ENCODE measurements at regions not wholly inside any gene's neighbourhood (a gene's known extent, or its start where the extent isn't known, plus 50 kb on each side); places are given as distances from the start of the nearest gene placed in this dataset.
"Not testable (repeated sequence)": the region's sequence is repeated elsewhere in the genome, so short reads cannot be mapped to it uniquely, and the experiment has no call there.

DNA sequence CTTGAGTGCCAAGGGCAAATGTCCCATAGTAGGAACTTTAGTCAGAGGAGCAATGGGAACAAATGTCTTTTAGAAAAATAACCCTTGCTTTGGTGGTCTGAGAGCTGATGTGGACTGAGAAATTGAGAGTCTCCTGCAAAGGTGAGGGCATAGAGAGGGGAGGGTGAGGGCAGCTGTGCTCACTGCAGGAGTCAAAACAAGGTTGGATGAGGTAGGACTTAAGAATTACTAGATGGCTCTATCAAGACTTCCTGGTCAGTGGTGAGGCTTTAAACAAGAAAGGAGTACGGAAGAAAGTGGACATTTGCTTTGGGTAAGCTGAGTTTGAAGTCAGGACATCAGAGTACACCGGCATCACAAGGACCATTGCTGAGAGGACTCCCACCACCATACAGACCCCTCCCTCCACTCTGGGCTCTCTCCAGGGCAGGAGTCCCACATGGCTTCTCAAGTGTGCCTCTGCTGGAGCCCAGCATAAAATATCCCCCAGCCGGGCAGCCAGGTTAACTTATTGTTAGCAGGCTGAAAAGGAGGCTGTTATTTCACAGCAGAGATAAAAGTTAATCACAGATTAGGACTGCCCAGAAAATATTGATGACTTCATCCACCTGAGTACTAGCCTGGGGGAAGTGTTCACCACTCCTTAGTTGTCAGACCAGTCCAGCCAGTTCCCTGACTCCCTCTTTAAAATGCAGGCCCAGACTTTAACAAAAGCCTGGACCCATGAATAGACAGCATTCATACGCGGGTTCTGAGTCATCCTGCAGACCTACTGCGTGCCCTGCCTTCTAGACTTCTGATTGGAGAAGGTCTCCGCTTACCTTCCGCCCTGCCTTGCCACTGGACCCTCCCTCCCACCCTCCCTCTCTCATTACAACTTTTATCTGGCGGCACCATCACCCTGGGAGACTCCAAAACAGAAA lies 167.2 kb downstream of the BCL2L11 start:
- DNase-seq (ENCODE audit: low read depth in 2 of 2): not testable (repeated sequence)

DNA sequence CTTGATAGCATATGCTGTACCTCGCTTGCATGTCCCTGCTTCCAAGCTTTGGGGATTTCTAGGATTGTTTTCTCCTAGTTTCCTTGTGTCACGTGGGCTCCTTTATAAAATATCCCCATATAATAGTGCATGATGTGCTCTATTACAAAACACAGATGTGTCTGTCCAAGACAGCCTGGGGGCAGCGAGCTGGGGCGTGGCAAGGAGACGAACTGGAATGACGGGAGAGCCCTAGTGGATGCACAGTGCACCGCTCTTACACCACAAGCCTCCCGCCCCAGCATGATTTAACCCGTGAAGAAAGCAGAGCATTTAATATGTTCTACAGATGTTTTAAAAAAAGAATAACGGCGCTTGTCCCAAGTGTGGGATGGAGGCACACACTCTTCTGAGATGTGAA lies 169.7 kb downstream of the BCL2L11 start:
- not testable (repeated sequence) for DNase-seq (ENCODE audit: low read depth in 2 of 2)

DNA sequence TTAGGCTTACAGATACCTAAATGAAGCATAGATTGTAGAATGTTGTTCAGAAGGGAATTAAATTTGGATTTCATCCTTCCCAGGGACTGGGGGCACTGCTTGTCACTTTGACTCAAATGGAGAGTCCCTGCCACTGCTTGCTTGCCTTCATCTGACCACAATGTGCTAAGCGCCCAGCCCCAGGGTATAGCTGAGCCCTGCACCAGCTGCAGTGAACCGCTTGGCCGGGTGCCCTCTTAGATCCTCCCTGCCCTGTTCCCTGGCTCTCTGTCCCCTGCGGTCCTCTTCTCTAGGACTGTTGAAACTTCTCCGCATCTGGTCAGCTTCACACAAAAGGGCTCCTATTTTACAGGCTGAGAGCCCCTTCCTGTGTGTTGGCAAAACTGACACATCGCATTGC lies 170.9 kb downstream of the BCL2L11 start:
- not testable (repeated sequence) for DNase-seq (ENCODE audit: low read depth in 2 of 2)

DNA sequence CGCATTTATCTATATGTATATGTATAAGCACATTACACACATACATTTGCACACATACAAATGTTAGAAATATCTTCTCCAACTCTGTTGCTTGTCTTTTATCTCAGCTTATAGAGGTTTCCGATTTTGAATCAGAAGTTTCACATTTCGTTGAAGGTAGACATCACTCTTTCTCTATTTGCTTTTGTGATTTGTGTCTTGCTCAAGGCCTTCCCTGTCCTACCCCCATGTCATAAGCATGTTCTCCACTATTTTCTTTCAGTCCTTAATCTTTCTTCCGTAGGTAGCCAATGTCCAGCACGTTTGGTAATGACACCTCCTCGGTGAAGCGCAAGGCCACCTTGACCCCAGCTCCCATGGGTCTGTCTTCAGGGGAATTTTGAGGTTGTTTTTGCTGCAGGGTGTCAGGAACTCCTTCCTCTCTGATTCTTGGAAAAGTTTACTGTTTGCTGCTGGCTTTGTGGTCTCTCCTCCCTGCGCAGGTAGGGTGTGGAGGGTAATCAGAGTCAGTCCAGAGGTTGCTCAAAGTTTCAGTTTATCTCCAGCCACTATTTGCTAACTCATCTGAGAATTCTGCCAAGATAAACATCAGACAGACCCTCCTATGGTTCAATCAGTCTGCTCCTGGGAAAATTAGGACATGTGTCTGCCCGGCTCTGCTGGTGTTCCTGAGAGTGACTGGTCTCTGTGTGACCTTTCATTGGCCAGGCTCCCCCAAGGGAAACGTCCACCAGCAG lies 171.7 kb downstream of the BCL2L11 start:
- not testable (repeated sequence) for DNase-seq (ENCODE audit: low read depth in 2 of 2)

DNA sequence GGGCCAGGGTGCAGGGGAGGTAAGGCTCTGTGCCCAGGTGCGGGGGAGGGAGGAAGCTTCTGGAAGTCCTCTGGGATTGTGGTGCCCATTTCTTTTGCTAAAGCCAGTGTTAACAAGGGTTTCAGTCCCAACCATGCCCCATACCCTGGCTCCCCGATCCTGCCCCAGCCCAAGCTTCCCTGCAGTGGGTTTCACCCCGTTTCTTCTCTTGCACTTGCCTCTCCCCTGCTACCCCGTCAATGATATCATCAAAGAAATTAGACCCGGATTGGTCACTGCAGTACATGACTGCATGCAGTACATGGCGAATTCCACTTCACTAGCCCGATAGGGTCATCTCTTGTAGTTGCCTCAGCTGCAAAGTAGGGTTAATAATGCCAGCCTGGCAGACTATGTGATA lies 174.0 kb downstream of the BCL2L11 start:
- DNase-seq (ENCODE audit: low read depth in 2 of 2): not testable (repeated sequence)

DNA sequence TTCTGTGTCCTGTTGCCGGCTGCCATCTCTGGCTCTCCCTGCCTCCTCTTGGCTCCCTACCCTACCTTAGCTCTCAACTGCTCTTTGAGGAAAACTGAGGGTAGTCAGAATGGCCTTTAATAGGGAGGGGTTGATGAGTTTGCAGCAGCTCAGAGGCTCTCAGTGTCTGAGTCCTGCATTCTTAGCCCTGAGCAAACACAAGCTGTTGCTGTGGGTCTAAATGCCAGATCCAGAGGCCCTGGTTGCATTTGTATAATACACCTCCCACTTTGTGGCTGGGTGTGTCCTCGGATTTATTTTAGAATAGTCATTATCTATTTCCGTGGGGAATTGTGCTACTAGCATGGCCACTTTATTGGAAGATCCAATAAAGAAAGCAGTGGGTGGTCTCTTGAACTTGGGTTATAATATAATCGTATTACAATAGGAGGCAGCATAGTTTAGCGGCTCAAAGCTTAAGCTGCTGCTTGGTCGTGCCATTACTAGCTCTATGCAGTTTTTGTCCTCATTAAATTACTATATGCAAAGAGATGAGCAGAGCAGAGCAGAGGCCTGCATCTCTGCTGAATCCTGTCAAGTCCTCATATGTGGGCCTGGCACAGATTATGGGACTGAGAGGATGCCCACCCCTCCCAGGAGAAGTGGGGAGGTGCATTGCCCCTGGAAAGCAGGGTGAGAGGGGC lies 175.5 kb downstream of the BCL2L11 start:
- DNase-seq (ENCODE audit: low read depth in 2 of 2): not testable (repeated sequence)

DNA sequence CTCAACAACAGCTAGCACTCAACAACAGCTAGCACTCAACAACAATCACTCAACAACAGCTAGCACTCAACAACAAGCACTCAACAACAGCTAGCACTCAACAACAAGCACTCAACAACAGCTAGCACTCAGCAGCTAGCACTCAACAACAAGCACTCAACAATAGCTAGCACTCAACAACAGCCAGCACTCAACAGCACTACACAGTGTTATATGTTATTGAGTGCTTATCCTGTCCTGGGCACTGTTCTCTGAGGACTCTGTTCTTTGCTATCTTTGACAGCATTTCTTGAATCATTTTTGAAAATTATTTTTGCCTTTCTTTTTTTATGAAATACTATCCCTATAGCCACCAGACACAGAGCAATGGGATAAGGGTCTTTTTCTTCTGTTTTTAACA lies 176.4 kb downstream of the BCL2L11 start:
- not testable (repeated sequence) for DNase-seq (ENCODE audit: low read depth in 2 of 2)

DNA sequence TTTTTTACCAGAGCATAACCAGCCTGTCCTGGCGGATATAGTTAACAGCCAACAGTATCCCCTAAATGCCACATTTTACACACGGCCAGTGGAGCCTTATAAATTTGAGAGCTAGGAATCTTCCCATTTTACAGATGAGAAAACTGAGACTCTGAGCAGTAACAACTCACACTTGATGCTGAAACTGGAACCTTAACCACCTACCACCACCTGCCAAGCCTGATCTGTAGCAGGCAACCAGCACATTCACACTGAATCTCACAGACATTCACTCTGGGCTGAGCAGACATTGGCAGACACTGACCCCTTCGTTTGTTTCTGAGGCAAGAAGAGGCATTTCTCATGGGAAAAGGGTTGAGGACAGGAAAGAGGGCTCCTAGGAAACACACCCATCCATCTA lies 178.2 kb downstream of the BCL2L11 start:
- not testable (repeated sequence) for DNase-seq (ENCODE audit: low read depth in 2 of 2)

DNA sequence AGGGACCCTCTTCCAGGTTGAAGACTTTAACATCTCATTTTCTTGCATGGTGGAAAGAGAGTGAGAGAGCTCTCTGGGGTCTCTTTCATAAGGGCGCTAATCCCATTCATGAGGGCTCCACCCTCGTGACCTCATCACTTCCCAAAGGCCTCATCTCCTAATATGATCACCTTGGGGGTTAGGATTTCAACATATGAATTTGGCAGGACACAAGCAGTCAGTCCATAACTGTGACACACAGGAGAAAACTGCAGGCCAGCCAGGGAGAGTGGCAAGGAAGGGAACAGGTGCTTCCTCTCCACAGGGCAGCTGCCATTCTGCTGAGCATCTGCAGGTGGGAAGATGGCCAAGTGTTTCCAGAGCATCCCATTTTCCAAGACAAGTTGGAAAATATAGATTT lies 178.9 kb downstream of the BCL2L11 start:
- not testable (repeated sequence) for DNase-seq (ENCODE audit: low read depth in 2 of 2)

DNA sequence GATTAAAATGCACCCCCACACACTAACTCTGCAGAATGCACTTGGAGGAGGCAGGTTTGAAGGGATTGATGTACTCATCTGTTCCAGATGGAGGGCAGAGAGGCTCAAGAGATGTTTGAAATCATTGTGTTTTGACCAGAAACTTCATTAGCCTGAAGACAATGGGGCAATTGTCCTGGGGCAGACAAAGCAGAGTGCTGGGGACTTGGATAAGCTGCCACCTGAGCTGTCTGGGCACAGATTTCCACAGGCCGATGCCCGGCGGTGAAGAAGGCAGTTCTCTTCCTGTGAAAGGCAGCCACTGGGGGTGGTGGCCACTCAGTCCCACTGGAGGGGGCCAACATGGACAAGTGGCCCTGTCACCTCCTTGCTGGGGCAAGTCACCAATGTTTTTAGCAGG lies 181.0 kb downstream of the BCL2L11 start:
- DNase-seq (ENCODE audit: low read depth in 2 of 2): not testable (repeated sequence)

DNA sequence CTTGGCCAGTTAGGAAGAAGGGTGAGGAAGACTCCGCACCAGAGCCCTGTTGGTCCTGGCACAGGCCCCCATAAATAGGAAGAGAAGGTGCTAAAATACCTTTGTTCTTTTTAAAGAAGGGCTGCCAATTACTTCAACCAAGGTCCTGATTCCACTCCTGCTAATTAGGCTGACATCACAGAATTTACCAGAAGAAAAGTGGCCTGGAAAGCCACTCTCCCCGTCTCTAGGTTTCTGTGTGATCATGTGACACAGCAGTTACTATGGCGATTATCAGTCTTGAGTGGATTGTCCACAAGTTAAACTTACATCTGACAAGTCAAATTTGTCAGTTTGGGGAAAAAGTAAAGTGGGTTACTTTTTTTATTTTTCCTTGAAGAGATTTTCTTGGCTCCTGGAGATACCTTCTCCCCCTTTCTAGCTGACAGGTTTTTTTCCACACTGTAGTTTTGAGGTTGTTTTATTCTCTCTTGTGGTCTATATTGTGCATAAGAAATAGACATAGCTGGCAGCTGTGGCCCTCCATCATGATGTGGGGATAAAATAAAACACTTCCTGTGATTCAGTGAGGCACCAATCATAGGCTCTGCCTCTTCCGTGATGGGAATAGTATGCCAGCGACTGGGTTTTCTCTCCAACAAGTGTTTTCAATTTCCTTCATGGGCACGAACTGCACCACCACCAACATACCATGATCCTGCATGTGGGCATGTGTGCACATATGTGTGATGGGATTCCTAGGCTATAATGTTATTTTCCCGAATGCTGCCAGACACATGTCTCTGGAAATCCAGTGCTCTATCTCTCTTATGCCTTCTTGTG lies 181.9 kb downstream of the BCL2L11 start:
- DNase-seq (ENCODE audit: low read depth in 2 of 2): not testable (repeated sequence)

DNA sequence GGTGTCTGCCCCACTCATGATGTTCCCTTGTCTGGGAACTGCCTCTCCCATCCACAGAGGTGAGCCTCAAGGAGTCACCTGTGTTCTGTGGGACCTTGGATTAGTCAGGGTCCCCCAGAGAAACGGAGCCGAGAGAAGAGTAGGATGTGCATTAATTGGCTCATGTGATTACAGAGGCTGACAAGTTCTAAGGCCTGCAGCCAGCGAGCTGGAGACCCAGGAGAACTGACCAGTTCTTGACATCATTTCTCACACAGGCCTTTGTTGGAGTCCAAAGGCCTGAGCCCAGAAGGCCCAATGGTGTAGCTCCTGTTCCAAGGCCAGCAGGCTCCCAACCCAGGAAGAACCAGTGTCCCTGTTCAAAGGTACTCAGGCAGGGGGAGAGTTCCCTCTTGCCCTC lies 186.6 kb downstream of the BCL2L11 start:
- DNase-seq (ENCODE audit: low read depth in 2 of 2): not testable (repeated sequence)

DNA sequence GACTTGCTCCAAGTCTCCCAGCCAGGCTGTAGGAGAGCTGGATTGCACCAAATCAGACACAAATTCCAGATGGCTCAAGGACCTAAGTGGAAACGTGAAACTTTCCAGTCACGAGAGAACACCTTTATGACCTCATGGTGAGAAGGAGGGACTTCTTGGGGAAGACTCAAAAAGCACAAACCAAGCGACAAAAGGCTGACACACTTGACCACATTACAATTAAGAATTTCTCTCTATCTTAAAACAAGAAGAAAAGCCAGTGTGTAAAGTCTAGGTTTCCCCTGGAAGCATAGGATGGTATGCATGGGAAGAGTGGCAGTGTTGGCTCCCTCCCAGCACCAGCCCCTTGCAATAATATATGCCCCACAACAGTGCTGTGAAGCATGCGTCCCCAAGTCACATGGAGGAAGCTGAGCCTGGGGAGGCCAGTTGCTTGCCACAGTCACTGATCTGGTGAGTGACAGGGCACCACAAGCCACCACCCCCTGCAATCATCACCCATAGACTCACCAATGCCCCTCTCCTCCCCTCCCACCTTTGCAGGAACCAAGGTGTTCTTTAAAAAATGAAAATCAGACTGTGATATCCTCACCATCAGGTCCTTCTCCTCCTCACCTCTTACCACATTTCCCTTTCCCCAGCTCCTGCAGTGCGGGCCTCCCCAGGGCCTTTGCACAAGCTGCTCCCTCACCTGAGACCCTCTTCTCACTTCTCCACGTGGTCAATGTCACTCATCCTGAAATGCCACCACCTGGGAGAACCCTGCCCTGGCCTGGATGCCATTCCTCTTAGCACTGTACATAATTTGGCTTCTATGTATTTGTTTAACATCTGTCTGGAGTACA lies 188.7 kb downstream of the BCL2L11 start:
- DNase-seq (ENCODE audit: low read depth in 2 of 2): not testable (repeated sequence)

DNA sequence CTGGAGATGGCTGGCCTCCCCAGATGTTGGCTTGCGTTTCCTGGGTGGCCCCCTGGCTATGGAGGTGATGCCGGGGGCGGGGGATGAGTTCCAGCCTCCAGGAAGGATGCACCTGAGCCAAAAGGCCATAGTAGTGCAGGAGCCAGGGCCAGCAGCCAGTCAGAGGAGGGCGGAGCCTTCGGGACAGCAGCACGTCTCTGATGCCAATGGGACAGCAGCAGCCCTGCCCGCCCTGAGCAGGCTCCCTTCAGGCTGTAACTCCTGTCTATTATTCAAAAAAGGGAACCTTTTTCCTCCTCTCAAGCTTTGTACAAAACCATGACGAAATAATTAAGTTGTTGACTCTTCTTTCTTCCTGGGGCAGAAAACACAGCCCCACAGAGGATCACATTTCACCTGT lies 189.7 kb downstream of the BCL2L11 start:
- DNase-seq (ENCODE audit: low read depth in 2 of 2): not testable (repeated sequence)

DNA sequence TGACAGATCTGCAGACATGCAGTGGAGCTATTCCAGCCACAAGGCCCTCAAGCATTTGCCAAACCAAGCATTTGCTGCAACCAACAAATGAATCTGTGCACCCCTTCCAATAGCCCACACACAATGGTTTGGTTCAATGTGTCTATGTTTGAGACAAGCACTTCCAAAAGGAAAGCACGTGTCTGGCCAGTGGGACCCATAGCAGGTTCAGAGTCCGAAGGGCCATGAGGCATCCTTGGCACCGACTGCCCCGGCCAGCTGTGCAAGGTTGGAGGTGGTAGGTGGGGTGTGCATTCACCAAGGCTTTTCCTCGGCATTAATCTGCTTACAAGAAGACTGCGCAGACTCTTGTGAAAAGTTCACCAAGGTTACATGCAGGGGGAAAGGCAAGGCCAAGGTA lies 190.9 kb downstream of the BCL2L11 start:
- DNase-seq (ENCODE audit: low read depth in 2 of 2): not testable (repeated sequence)

DNA sequence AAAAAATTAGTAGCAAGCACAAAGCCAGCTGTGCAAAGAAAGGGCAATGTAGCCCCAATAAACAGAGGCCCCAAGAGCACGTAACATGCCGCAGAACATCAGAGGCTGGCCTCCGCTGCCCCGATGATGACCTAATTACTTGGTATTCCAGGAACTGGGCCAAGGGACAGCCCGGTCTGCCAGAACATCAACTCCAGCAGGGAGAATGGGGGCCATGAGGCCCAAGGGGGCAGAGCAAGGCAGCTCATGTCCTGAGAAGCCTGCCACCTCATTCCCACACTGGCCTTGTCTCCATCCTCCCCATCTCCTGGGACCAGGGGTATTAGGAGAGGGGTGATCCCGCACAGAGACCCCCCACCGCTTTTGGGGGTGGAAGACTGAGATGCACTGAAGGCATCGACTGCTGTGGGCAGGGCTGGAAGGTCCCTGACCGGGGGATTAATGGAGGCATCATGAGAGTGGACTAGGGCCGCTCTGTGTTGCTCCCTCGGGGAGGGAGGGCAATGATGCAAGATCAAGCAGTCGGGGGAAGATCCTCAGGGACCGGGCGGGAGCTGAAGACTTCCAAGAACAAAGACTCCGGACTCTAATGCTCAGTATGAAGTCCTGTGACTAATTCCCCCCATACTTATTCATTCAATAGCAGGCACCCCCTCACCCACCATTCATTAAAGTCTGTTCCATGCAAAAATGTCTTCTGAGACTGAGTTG lies 192.3 kb downstream of the BCL2L11 start:
- DNase-seq (ENCODE audit: low read depth in 2 of 2): not testable (repeated sequence)

DNA sequence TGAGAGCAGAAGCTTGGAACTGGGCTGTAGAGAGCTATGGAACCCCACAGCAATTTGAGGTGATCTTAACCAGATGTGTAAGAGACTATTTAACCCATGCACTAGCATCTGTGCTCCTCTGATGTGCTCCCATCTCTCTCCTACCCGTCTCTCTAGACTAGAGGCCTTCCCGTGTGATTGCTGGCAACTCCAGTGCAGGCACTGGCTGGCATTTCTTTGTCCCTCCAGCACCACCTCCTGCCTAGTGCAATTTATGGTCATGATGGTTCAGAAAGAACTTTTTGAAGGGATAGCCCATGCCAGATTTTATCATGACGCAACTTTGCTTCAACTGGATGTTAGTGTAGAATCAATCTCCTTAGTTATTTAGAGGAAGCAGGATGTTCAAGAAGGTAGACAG lies 193.0 kb downstream of the BCL2L11 start:
- DNase-seq (ENCODE audit: low read depth in 2 of 2): not testable (repeated sequence)

DNA sequence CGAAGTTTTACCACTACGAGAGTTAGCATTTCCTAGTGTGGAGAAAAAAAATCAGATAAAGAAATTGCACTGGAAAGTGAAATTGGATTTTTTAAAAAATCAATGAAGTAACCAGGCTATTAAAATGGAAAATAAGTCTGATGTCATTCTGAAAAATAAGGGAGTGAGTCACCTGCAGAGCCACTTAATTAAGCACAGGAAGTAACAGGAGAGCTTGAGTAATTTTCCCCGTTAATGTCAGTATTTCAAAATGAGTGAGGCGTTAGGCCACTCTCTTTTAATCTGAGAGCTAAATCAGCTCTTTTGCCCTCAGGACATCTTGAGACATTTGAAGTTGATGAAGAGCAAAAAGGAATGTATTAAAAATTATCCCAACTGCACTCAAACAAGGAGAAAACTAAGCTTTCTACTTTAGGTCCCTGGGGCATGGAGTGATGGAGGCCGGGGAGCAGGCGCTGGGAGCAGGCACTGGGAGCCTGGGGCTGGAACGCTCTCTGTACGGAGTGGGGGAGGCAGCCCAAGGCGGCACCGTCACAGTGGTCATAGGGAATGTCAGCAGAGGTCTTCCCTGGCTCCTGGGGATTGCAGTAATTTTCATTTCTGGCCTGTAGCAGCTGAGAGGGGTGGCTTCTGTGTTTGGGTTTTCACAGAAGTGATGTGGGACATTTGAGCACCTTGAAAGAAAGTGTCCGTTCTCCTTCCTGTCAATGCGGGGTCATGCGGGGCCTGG lies 194.6 kb downstream of the BCL2L11 start:
- not testable (repeated sequence) for DNase-seq (ENCODE audit: low read depth in 2 of 2)

DNA sequence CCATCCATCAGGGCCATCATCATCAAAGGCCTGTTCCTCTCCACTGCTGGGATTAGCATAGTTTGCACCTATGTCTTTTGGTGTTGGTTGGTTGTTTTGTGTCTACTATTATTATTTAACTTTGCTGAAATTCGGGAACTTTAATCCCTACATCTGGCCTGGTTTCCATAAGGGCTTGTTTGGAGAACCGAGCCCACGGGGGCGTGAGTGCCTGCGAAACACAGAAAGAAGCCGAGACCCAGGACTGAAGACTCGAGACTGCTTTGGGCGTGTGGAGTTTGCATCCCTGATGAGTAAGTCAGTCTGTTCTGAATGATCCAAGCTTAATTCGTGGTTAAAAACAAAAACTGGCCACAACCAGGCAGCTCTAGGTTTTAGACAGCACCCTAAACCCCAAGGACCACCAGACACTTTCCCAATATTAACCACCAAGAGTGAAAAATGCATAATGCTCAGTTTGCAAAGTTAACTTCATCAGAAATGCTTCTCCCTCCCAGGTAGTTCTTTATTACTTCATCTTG lies 195.6 kb downstream of the BCL2L11 start:
- DNase-seq (ENCODE audit: low read depth in 2 of 2): not testable (repeated sequence)
